NCI-H524 treated with DMSO at 0.1 percent for 48 hours (cell line): ENCODE measurements at regions not wholly inside any gene's neighbourhood (a gene's known extent, or its start where the extent isn't known, plus 50 kb on each side); places are given as distances from the start of the nearest gene placed in this dataset.

Experiments used
- DNase-seq: peaks from one replicate; lab custom pipeline; 2025; lab: John Stamatoyannopoulos, UW

- DNase-seq, result no peak
Observed at GRCh38 chr5:116389601-116390000, 185.0 kb downstream of the SEMA6A start.

GRCh38 chr5:116388564-116389258 is 185.9 kb downstream of the SEMA6A start:
- DNase-seq, result no peak

GRCh38 chr5:116387738-116388137 is 186.9 kb downstream of the SEMA6A start:
- no peak for DNase-seq

GRCh38 chr5:116386633-116387032 is 188.0 kb downstream of the SEMA6A start:
- no peak for DNase-seq

GRCh38 chr5:116382874-116383266 is 191.8 kb downstream of the SEMA6A start:
- no peak for DNase-seq

- DNase-seq, result no peak
Observed at GRCh38 chr5:116382032-116382873, 192.4 kb downstream of the SEMA6A start.

GRCh38 chr5:116381201-116381600 is 193.4 kb downstream of the SEMA6A start:
- no peak for DNase-seq

- no peak for DNase-seq
Observed at GRCh38 chr5:116380621-116381020, 194.0 kb downstream of the SEMA6A start.

GRCh38 chr5:116379306-116379705 is 195.3 kb downstream of the SEMA6A start:
- DNase-seq, result no peak

- no peak for DNase-seq
Observed at GRCh38 chr5:116378777-116379121, 195.9 kb downstream of the SEMA6A start.

- peak; percentile 61 for DNase-seq
Observed at GRCh38 chr5:116378007-116378776, 196.4 kb downstream of the SEMA6A start.

GRCh38 chr5:116377276-116378006 is 197.2 kb downstream of the SEMA6A start:
- DNase-seq, result no peak

GRCh38 chr5:116375926-116376325 is 198.7 kb downstream of the SEMA6A start:
- DNase-seq, result peak; percentile 28

GRCh38 chr5:116374434-116374852 is 200.2 kb downstream of the SEMA6A start:
- no peak for DNase-seq

GRCh38 chr5:116372931-116373597 is 201.6 kb downstream of the SEMA6A start:
- no peak for DNase-seq

- peak; percentile 15 for DNase-seq
Observed at GRCh38 chr5:116371935-116372334, 202.7 kb downstream of the SEMA6A start.

GRCh38 chr5:116371431-116371830 is 203.2 kb downstream of the SEMA6A start:
- no peak for DNase-seq

- no peak for DNase-seq
Observed at GRCh38 chr5:116370886-116371285, 203.7 kb downstream of the SEMA6A start.

- DNase-seq, result no peak
Observed at GRCh38 chr5:116370149-116370548, 204.5 kb downstream of the SEMA6A start.

- DNase-seq, result no peak
Observed at GRCh38 chr5:116365006-116365496, 209.6 kb downstream of the SEMA6A start.

- no peak for DNase-seq
Observed at GRCh38 chr5:116363780-116364179, 210.8 kb downstream of the SEMA6A start.
